Endothelial cell of umbilical vein (primary cell): ENCODE measurements at regions not wholly inside any gene's neighbourhood (a gene's known extent, or its start where the extent isn't known, plus 50 kb on each side); places are given as distances from the start of the nearest gene placed in this dataset.

Experiments used
- BruUV-seq: library from RNA; stranded (reverse); fragments of 400-500 nt; replicated peaks from 2 replicates; lab custom pipeline; 2021; lab: Mats Ljungman, UMichigan
- CTCF ChIA-PET: fragments of 300-600, 350-600 bp; sonication (Branson Sonifier 250); formaldehyde crosslinking; loops from one replicate; lab custom pipeline; 2021; ENCODE audit warnings: antibody characterized with exemption, inconsistent platforms; lab: Charles Lee
- POLR2A ChIA-PET: fragments of 300-600, 350-600 bp; sonication (Branson Sonifier 250); formaldehyde crosslinking; loops from one replicate; lab custom pipeline; 2021; ENCODE audit warnings: antibody characterized with exemption, inconsistent platforms; lab: Charles Lee
- DNase-seq: peaks from one replicate; pipeline ENCODE4 v3.0.0-alpha.2; 2011; ENCODE audit warnings: low read depth, low spot score
- FAIRE-seq: peaks from 2 replicates; lab custom pipeline; 2011; peaks lifted over from hg19 to GRCh38; lab: Jason Lieb, UNC
- H2AFZ ChIP-seq: 2 replicates; pipeline ENCODE4 v1.6.0; 2012; ENCODE audit warnings: low read depth, low read length, control low read depth, inconsistent platforms
- H3K27ac ChIP-seq: 2 replicates; pipeline ENCODE4 v1.5.1; 2011; ENCODE audit warnings: low read depth, mild to moderate bottlenecking, control low read depth, low read length, moderate library complexity; ENCODE audit not compliant: insufficient read depth
- H3K27me3 ChIP-seq, 2 experiments: 2 replicates each; pipeline versions ENCODE4 v1.6.0 to v1.6.1; 2011; ENCODE audit warnings: low read length in 2 of 2, mixed read lengths in 1 of 2; ENCODE audit not compliant: control insufficient read depth in 2 of 2, insufficient read depth in 2 of 2
- H3K36me3 ChIP-seq, 2 experiments: 2 replicates in 1 of 2; 3 replicates in 1 of 2; pipeline ENCODE4 v1.5.1; 2011; ENCODE audit warnings: low read length in 2 of 2, mild to moderate bottlenecking in 1 of 2, moderate library complexity in 1 of 2; ENCODE audit not compliant: control insufficient read depth in 2 of 2, insufficient read depth in 2 of 2; ENCODE audit errors: extremely low read depth in 1 of 2
- H3K4me1 ChIP-seq: 3 replicates; pipeline ENCODE4 v1.5.1; 2011; ENCODE audit warnings: mild to moderate bottlenecking, low read length; ENCODE audit not compliant: control insufficient read depth, insufficient read depth; ENCODE audit errors: extremely low read depth
- H3K4me2 ChIP-seq: 2 replicates; pipeline ENCODE4 v1.6.1; 2011; ENCODE audit warnings: low read length, control low read depth, mixed read lengths; ENCODE audit not compliant: insufficient read depth
- H3K4me3 ChIP-seq, 3 experiments: fragments of 200-600 bp in 1 of 3; sonication (generic), shearing (Covaris generic) in 1 of 3; replicated peaks in 1 of 3; 2 replicates each; pipeline ENCODE4 v1.5.1; 2011 to 2016; ENCODE audit warnings: control low read depth in 3 of 3, low read length in 3 of 3, mild to moderate bottlenecking in 2 of 3, inconsistent platforms in 1 of 3, low read depth in 1 of 3, moderate library complexity in 1 of 3; ENCODE audit not compliant: insufficient read depth in 1 of 3
- H3K79me2 ChIP-seq: 2 replicates; pipeline ENCODE4 v1.6.0; 2012; ENCODE audit warnings: low read length, inconsistent platforms; ENCODE audit not compliant: control insufficient read depth, insufficient read depth
- H3K9ac ChIP-seq: replicated peaks from 2 replicates; pipeline ENCODE3; 2011; ENCODE audit warnings: low read length, control low read depth; ENCODE audit not compliant: insufficient read depth; ENCODE audit errors: extremely low read depth
- H3K9me1 ChIP-seq: replicated peaks from 3 replicates; pipeline ENCODE4 v1.6.0; 2011; ENCODE audit warnings: mild to moderate bottlenecking, low read length; ENCODE audit not compliant: control insufficient read depth, insufficient read depth; ENCODE audit errors: extremely low read depth
- H3K9me3 ChIP-seq: replicated peaks from 2 replicates; pipeline ENCODE4 v1.5.1; 2012; ENCODE audit warnings: low read length, inconsistent platforms; ENCODE audit not compliant: control insufficient read depth, insufficient read depth
- H4K20me1 ChIP-seq: replicated peaks from 2 replicates; pipeline ENCODE3; 2011; ENCODE audit warnings: mild to moderate bottlenecking, low read length; ENCODE audit not compliant: control insufficient read depth, insufficient read depth; ENCODE audit errors: extremely low read depth
- CTCF ChIP-seq, 2 donors: IDR thresholded peaks; 1 replicate in 1 of 2; 2 replicates in 1 of 2; pipeline ENCODE4 v1.5.1; 2011; ENCODE audit warnings: low read length in 2 of 2, mild to moderate bottlenecking in 2 of 2, moderate library complexity in 2 of 2, control low read depth in 1 of 2, inconsistent platforms in 1 of 2, low read depth in 1 of 2; ENCODE audit not compliant: insufficient read depth in 1 of 2; ENCODE audit errors: extremely low read depth in 1 of 2
- EZH2 ChIP-seq: IDR thresholded peaks from 2 replicates; pipeline ENCODE4 v1.6.1; 2012; ENCODE audit warnings: borderline replicate concordance, low read depth, mild to moderate bottlenecking, moderate library complexity, low read length, inconsistent platforms; ENCODE audit not compliant: severe bottlenecking
- FOS ChIP-seq: IDR thresholded peaks from 2 replicates; pipeline ENCODE4 v1.6.1; 2011; ENCODE audit warnings: mild to moderate bottlenecking, low read length, moderate library complexity, borderline replicate concordance; ENCODE audit not compliant: insufficient read depth
- GATA2 ChIP-seq: IDR thresholded peaks from 2 replicates; pipeline ENCODE4 v1.7.0; 2011; ENCODE audit warnings: low read depth, mild to moderate bottlenecking, moderate library complexity, mixed read lengths, low read length; ENCODE audit not compliant: insufficient read length, insufficient read depth
- JUN ChIP-seq: IDR thresholded peaks from 2 replicates; pipeline ENCODE4 v1.6.1; 2011; ENCODE audit warnings: borderline replicate concordance, low read depth; ENCODE audit not compliant: insufficient read length, insufficient read depth
- MAX ChIP-seq: IDR thresholded peaks from 2 replicates; pipeline ENCODE4 v1.6.1; 2011; ENCODE audit not compliant: insufficient read depth, insufficient read length
- MYC ChIP-seq: IDR thresholded peaks from one replicate; pipeline ENCODE4 v1.6.1; 2011; ENCODE audit warnings: mild to moderate bottlenecking, low read depth, low read length
- POLR2A ChIP-seq: IDR thresholded peaks from 2 replicates; pipeline ENCODE4 v1.6.1; 2012; ENCODE audit warnings: low read depth, mild to moderate bottlenecking, control low read depth, low read length
- POLR2AphosphoS5 ChIP-seq: IDR thresholded peaks from 2 replicates; pipeline ENCODE4 v1.6.1; 2012; ENCODE audit warnings: low read depth, mild to moderate bottlenecking, control low read depth, low read length, moderate library complexity; ENCODE audit not compliant: insufficient read depth
- dilution Hi-C: fragments of 300-500 bp; cut with MboI; formaldehyde crosslinking; loops from one replicate; pipeline ENCODE4 v1.15.0; 2019; ENCODE audit warnings: low sequenced_read_pairs; ENCODE audit not compliant: extremely low pct_ligation_motif_present
- intact Hi-C: fragments of 100-400 bp; cut with micrococcal nuclease; formaldehyde crosslinking; loops from one replicate; pipeline ENCODE4 v1.10.0; 2022

- Histone ChIP-seq H3K9me3 (peaks cover 4% of the 10 kb centered on the region), H3K79me2 (no peaks in the 10 kb centered on the region), H2AFZ (no peak overlapping the region), H3K27ac (no peak overlapping the region), H3K27me3 (no peaks in the 10 kb centered on the region), H4K20me1 (no peaks in the 10 kb centered on the region), H3K9ac (no peak overlapping the region), H3K9me1 (no peaks in the 10 kb centered on the region), H3K36me3 (no peaks in the 10 kb centered on the region), H3K4me2 (no peak overlapping the region), H3K4me1 (no peaks in the 10 kb centered on the region), H3K4me3 (no peak overlapping the region)
- BruUV-seq: no TSS peak
- CTCF ChIA-PET: no interaction called here
- POLR2A ChIA-PET: no interaction called here
- no peak for FAIRE-seq
- dilution Hi-C loops (no loop called here), intact Hi-C loops (no loop called here)
- no peak for DNase-seq
- TF ChIP-seq GATA2: no peak
- TF ChIP-seq CTCF (IDR thresholded peaks at IDR 0.05; ENCODE audit: extremely low read depth in 1 of 2, insufficient read depth in 1 of 2, low read depth in 1 of 2, low read length in 2 of 2): no peak
- TF ChIP-seq EZH2: no peak
- no peak for TF ChIP-seq MAX
- no peak for TF ChIP-seq FOS
- no peak for TF ChIP-seq POLR2AphosphoS5
- TF ChIP-seq POLR2A: no peak
- no peak for TF ChIP-seq MYC
- no peak for TF ChIP-seq JUN
Measured at GRCh38 chr4:178970433-178971140, 1528.3 kb upstream of the AGA start.
